HepG2 (cell line): ENCODE measurements at regions not wholly inside any gene's neighbourhood (a gene's known extent, or its start where the extent isn't known, plus 50 kb on each side); places are given as distances from the start of the nearest gene placed in this dataset.
A peak's percentile ranks its signal among the peaks of the same experiment; 100 is the strongest.

ENCODE experiments used
- ATAC-seq: fragments of 200-7000 bp; cut with Tn5 transposase; 3 replicates; pipeline ENCODE4 v1.9.1; 2020; ENCODE audit warnings: mild to moderate bottlenecking, moderate library complexity
- BruUV-seq: library from RNA; stranded (reverse); fragments of 400-500 nt; replicated peaks from 2 replicates; lab custom pipeline; 2021; lab: Mats Ljungman, UMichigan
- CTCF ChIA-PET: fragments of 300-600 bp; formaldehyde crosslinking; extraction: SDS; loops from one replicate; lab custom pipeline; 2021; ENCODE audit warnings: low total read pairs, inconsistent platforms, low intra/inter-chr PET ratio; lab: Yijun Ruan, JAX
- POLR2A ChIA-PET: fragments of 350-600 bp; sonication (Branson Sonifier 250); formaldehyde crosslinking; loops from one replicate; lab custom pipeline; 2020; ENCODE audit warnings: antibody characterized with exemption, inconsistent platforms; lab: Yijun Ruan, JAX
- DNase-seq: peaks from one replicate; pipeline ENCODE4 v3.0.0-alpha.2; 2015; ENCODE audit warnings: low spot score
- FAIRE-seq: peaks from 3 replicates; lab custom pipeline; 2011; peaks lifted over from hg19 to GRCh38; lab: Jason Lieb, UNC
- H2AFZ ChIP-seq: one replicate; pipeline ENCODE4 v1.6.1; 2011; ENCODE audit warnings: low read length, inconsistent platforms
- H3K27ac ChIP-seq: fragments of 300-600 bp; 3 replicates; pipeline ENCODE4 v1.8.0; 2011; ENCODE audit warnings: mixed run types, mild to moderate bottlenecking, mixed read lengths, low read length, inconsistent platforms; ENCODE audit not compliant: insufficient read depth; ENCODE audit errors: extremely low read length
- H3K27me3 ChIP-seq, 2 experiments: fragments of 200-600 bp in 1 of 2; 2 replicates in 1 of 2; 3 replicates in 1 of 2; pipeline versions ENCODE4 v1.6.0 to v1.8.0; 2011; ENCODE audit warnings: low read length in 2 of 2, mild to moderate bottlenecking in 2 of 2, moderate library complexity in 2 of 2, inconsistent platforms in 1 of 2; ENCODE audit not compliant: insufficient read depth in 2 of 2, control insufficient read depth in 1 of 2
- H3K36me3 ChIP-seq, 2 experiments: fragments of 200-600 bp in 1 of 2; replicated peaks in 1 of 2; 2 replicates in 1 of 2; 3 replicates in 1 of 2; pipeline versions ENCODE4 v1.5.1 to v1.8.0; 2011; ENCODE audit warnings: low read length in 2 of 2, inconsistent platforms in 1 of 2; ENCODE audit not compliant: insufficient read depth in 2 of 2, control insufficient read depth in 1 of 2
- H3K4me1 ChIP-seq: 2 replicates; pipeline ENCODE4 v1.5.1; 2012; ENCODE audit warnings: low read length, inconsistent platforms; ENCODE audit not compliant: insufficient read depth
- H3K4me2 ChIP-seq: 2 replicates; pipeline ENCODE4 v1.6.0; 2011; ENCODE audit warnings: low read depth, low read length, inconsistent platforms
- H3K4me3 ChIP-seq, 3 experiments: fragments of 200-600 bp in 1 of 3; sonication (generic), shearing (Covaris generic) in 1 of 3; replicated peaks in 1 of 3; 2 replicates each; pipeline ENCODE4 v1.5.1; 2011 to 2016; ENCODE audit warnings: low read length in 3 of 3, inconsistent platforms in 2 of 3, low read depth in 2 of 3, mild to moderate bottlenecking in 2 of 3, control low read depth in 1 of 3, mixed read lengths in 1 of 3; ENCODE audit not compliant: insufficient read depth in 1 of 3
- H3K79me2 ChIP-seq: one replicate; pipeline ENCODE4 v1.6.1; 2011; ENCODE audit warnings: low read length, inconsistent platforms; ENCODE audit not compliant: insufficient read depth
- H3K9ac ChIP-seq: 2 replicates; pipeline ENCODE4 v1.6.0; 2011; ENCODE audit warnings: mild to moderate bottlenecking, low read depth, low read length, inconsistent platforms; ENCODE audit not compliant: insufficient read depth
- H3K9me3 ChIP-seq: 2 replicates; pipeline ENCODE4 v1.5.1; 2012; ENCODE audit warnings: mild to moderate bottlenecking, low read length
- H4K20me1 ChIP-seq: 2 replicates; pipeline ENCODE4 v1.6.0; 2011; ENCODE audit warnings: inconsistent platforms, mild to moderate bottlenecking, low read length, moderate library complexity; ENCODE audit not compliant: insufficient read depth
- CBFB ChIP-seq: sonication (generic); formaldehyde crosslinking; IDR thresholded peaks from 2 replicates; pipeline ENCODE4 v1.4.0; 2020; ENCODE audit warnings: missing genetic modification reagents
- CC2D1A ChIP-seq: sonication (generic); formaldehyde crosslinking; IDR thresholded peaks from 2 replicates; pipeline ENCODE4 v1.8.1; 2023; ENCODE audit warnings: mild to moderate bottlenecking, missing genetic modification reagents
- FOXA3 ChIP-seq: IDR thresholded peaks from 2 replicates; pipeline ENCODE4 v1.6.1; 2016; ENCODE audit warnings: missing genetic modification reagents, missing compliant biosample characterization
- GTF3A ChIP-seq: sonication (generic); formaldehyde crosslinking; conservative IDR thresholded peaks from 2 replicates; pipeline ENCODE4 v1.4.0; 2020; ENCODE audit warnings: mild to moderate bottlenecking, missing genetic modification reagents
- GZF1 ChIP-seq: sonication (generic); formaldehyde crosslinking; IDR thresholded peaks from 2 replicates; pipeline ENCODE4 v1.5.1; 2020; ENCODE audit warnings: mild to moderate bottlenecking, missing genetic modification reagents
- HMGXB4 ChIP-seq, 2 experiments: sonication (generic) in 1 of 2; formaldehyde crosslinking in 1 of 2; IDR thresholded peaks; 2 replicates each; pipeline versions ENCODE4 v1.4.0 to v1.6.1; 2018 to 2020; ENCODE audit warnings: missing genetic modification reagents in 2 of 2, borderline replicate concordance in 1 of 2, low read depth in 1 of 2, mild to moderate bottlenecking in 1 of 2, missing biosample characterization in 1 of 2
- LRRFIP1 ChIP-seq: sonication (generic); formaldehyde crosslinking; conservative IDR thresholded peaks from 2 replicates; pipeline ENCODE4 v1.4.0; 2020; ENCODE audit warnings: missing genetic modification reagents
- MEIS1 ChIP-seq: sonication (generic); formaldehyde crosslinking; IDR thresholded peaks from 2 replicates; pipeline ENCODE4 v1.9.0; 2021; ENCODE audit warnings: mild to moderate bottlenecking, missing genetic modification reagents, moderate library complexity, borderline replicate concordance
- NR0B2 ChIP-seq: sonication (generic); formaldehyde crosslinking; IDR thresholded peaks from 2 replicates; pipeline ENCODE4 v1.4.0; 2020; ENCODE audit warnings: mild to moderate bottlenecking, missing genetic modification reagents
- NRL ChIP-seq: sonication (generic); formaldehyde crosslinking; IDR thresholded peaks from 2 replicates; pipeline ENCODE4 v1.5.0; 2020; ENCODE audit warnings: missing genetic modification reagents, mild to moderate bottlenecking, moderate library complexity, borderline replicate concordance
- PRPF4 ChIP-seq: fragments of 200-400 bp; formaldehyde crosslinking; IDR thresholded peaks from 2 replicates; pipeline ENCODE4 v1.6.1; 2016; ENCODE audit warnings: low read length, low read depth; ENCODE audit not compliant: poor library complexity, severe bottlenecking
- PTBP1 ChIP-seq: fragments of 200-400 bp; formaldehyde crosslinking; IDR thresholded peaks from 2 replicates; pipeline ENCODE4 v1.6.1; 2018; ENCODE audit warnings: low read length, low read depth; ENCODE audit not compliant: poor library complexity, severe bottlenecking
- SALL1 ChIP-seq: sonication (generic); formaldehyde crosslinking; IDR thresholded peaks from 2 replicates; pipeline ENCODE4 v1.8.0; 2022; ENCODE audit warnings: mild to moderate bottlenecking, missing genetic modification reagents
- SOX5 ChIP-seq: IDR thresholded peaks from 2 replicates; pipeline ENCODE4 v1.6.1; 2016; ENCODE audit warnings: borderline replicate concordance
- SP140L ChIP-seq: sonication (generic); formaldehyde crosslinking; IDR thresholded peaks from 2 replicates; pipeline ENCODE4 v1.4.0; 2020; ENCODE audit warnings: missing genetic modification reagents, borderline replicate concordance
- WIZ ChIP-seq: sonication (generic); formaldehyde crosslinking; IDR thresholded peaks from 2 replicates; pipeline ENCODE4 v1.5.1; 2020; ENCODE audit warnings: mild to moderate bottlenecking, missing genetic modification reagents
- ZNF234 ChIP-seq: sonication (generic); formaldehyde crosslinking; conservative IDR thresholded peaks from 2 replicates; pipeline ENCODE4 v1.5.1; 2020; ENCODE audit warnings: mild to moderate bottlenecking, missing genetic modification reagents
- WGBS: methylation state at CpG from one replicate; pipeline ENCODE4 v1.1.6; 2017; ENCODE audit warnings: low lambda C conversion rate; 5-methylcytosine and 5-hydroxymethylcytosine counted together
- in situ Hi-C: cut with HindIII; loops from 2 replicates; pipeline ENCODE4 v1.10.0; 2017; ENCODE audit warnings: low pct_unique_long_range_greater_than_20kb; ENCODE audit not compliant: extremely low pct_ligation_motif_present
- intact Hi-C: fragments of 100-400 bp; cut with micrococcal nuclease; formaldehyde crosslinking; loops from one replicate; pipeline ENCODE4 v1.10.0; 2022; ENCODE audit not compliant: unreplicated experiment

DNA sequence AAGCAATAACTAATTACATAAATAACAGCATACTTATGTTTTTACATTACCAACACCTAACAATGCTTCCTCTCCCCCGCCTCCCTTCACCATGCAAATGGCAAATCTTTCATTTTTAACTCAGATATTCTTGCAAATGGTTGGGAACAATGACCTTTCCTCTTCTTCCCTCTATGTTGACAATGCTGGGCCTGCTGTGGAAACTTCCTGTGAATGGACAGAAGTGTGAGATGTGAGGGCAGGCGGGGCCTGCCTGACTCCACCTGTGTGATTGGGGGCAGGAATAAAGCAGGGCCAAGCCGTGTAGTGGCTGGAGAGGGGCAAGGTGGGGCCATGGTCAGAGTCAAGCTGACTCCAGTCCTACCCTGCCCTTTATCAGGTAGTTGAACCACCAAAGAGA, 289.6 kb downstream of the RPS6KC1 start (continued):
- TF ChIP-seq GZF1 = no peak
- TF ChIP-seq FOXA3 = peak; percentile 42; the same call in 1 of the 2 replicates
- TF ChIP-seq WIZ (CRISPR knock-in tag) = no peak
- peak; percentile 45; the same call in 1 of the 2 replicates for TF ChIP-seq SOX5 (CRISPR knock-in tag)
- no peak for TF ChIP-seq PTBP1
- TF ChIP-seq MEIS1 (CRISPR knock-in tag) = no peak
- TF ChIP-seq SALL1 (CRISPR knock-in tag) = no peak

- Histone ChIP-seq H2AFZ (no peak overlapping the region), H3K79me2 (no peaks in the 10 kb centered on the region), H3K9ac (no peak overlapping the region), H4K20me1 (no peaks in the 10 kb centered on the region), H3K27me3 (no peaks in the 10 kb centered on the region), H3K27ac (no peak overlapping the region), H3K4me3 (no peak overlapping the region), H3K9me3 (no peaks in the 10 kb centered on the region), H3K4me2 (no peak overlapping the region), H3K36me3 (no peaks in the 10 kb centered on the region), H3K4me1 (peaks cover 3% of the 10 kb centered on the region)
- ChIA-PET CTCF (no interaction called here), POLR2A (no interaction called here)
- no peak for DNase-seq
- no TSS peak for BruUV-seq
- WGBS = 88% methylated on average over 1 of the region's 1 CpG
- intact Hi-C loops (no loop called here), in situ Hi-C loops (no loop called here)
- no peak for FAIRE-seq
- ATAC-seq = no peak
- TF ChIP-seq LRRFIP1 (no peak), NRL (CRISPR knock-in tag) (no peak), GTF3A (CRISPR knock-in tag) (no peak), SP140L (CRISPR knock-in tag) (no peak), HMGXB4 (CRISPR knock-in tag; IDR thresholded peaks at IDR 0.05; ENCODE audit: borderline replicate concordance in 1 of 2, low read depth in 1 of 2) (no peak), CC2D1A (CRISPR knock-in tag) (no peak), NR0B2 (CRISPR knock-in tag) (no peak), ZNF234 (CRISPR knock-in tag) (no peak), PRPF4 (no peak), CBFB (CRISPR knock-in tag) (no peak)
Observed at GRCh38 chr1:213345621-213346020, 294.6 kb downstream of the RPS6KC1 start.
